HCT116 (cell line): ENCODE measurements at regions not wholly inside any gene's neighbourhood (a gene's known extent, or its start where the extent isn't known, plus 50 kb on each side); places are given as distances from the start of the nearest gene placed in this dataset.

Experiments used
- EGR1 ChIP-seq: IDR thresholded peaks from 2 replicates; pipeline ENCODE4 v1.6.1; 2012; ENCODE audit warnings: low read depth
- EZH2phosphoT487 ChIP-seq: fragments of 200-600 bp; IDR thresholded peaks from 2 replicates; pipeline ENCODE4 v1.6.1; 2018; ENCODE audit warnings: antibody characterized with exemption, borderline replicate concordance
- POLR2AphosphoS5 ChIP-seq: IDR thresholded peaks from 2 replicates; pipeline ENCODE4 v1.6.1; 2011; ENCODE audit warnings: mild to moderate bottlenecking, low read depth, low read length, moderate library complexity
- TF ChIP-seq, protein P1 (sequence below): IDR thresholded peaks from 2 replicates; pipeline ENCODE4 v1.6.1; 2012; ENCODE audit warnings: low read depth
- TF ChIP-seq, protein P2 (sequence below), 3 experiments: fragments of 200-600 bp in 1 of 3; sonication (generic) in 1 of 3; IDR thresholded peaks in 2 of 3; conservative IDR thresholded peaks in 1 of 3; 2 replicates each; pipeline ENCODE4 v1.5.1; 2012 to 2017; ENCODE audit warnings: low read depth in 2 of 3, low read length in 2 of 3, antibody characterized with exemption in 1 of 3, borderline replicate concordance in 1 of 3, control low read depth in 1 of 3, mild to moderate bottlenecking in 1 of 3, mixed read lengths in 1 of 3, mixed run types in 1 of 3, moderate library complexity in 1 of 3; ENCODE audit not compliant: insufficient read depth in 1 of 3

DNA sequence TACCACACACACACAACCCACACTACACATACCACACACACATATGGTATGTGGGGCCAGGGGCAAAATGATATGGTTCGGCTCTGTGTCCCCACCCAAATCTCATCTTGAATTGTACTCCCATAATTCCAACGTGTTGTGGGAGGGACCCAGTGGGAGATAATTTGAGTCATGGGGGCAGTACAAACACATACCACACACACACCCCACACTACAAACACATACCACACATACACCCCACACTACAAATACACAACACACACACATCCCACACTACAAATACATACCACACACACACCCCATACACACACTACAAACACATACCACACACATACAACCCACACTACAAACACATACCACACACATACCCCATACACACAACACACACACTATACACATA is 117.8 kb downstream of the TTC32 start:
- TF ChIP-seq, protein P1, sequence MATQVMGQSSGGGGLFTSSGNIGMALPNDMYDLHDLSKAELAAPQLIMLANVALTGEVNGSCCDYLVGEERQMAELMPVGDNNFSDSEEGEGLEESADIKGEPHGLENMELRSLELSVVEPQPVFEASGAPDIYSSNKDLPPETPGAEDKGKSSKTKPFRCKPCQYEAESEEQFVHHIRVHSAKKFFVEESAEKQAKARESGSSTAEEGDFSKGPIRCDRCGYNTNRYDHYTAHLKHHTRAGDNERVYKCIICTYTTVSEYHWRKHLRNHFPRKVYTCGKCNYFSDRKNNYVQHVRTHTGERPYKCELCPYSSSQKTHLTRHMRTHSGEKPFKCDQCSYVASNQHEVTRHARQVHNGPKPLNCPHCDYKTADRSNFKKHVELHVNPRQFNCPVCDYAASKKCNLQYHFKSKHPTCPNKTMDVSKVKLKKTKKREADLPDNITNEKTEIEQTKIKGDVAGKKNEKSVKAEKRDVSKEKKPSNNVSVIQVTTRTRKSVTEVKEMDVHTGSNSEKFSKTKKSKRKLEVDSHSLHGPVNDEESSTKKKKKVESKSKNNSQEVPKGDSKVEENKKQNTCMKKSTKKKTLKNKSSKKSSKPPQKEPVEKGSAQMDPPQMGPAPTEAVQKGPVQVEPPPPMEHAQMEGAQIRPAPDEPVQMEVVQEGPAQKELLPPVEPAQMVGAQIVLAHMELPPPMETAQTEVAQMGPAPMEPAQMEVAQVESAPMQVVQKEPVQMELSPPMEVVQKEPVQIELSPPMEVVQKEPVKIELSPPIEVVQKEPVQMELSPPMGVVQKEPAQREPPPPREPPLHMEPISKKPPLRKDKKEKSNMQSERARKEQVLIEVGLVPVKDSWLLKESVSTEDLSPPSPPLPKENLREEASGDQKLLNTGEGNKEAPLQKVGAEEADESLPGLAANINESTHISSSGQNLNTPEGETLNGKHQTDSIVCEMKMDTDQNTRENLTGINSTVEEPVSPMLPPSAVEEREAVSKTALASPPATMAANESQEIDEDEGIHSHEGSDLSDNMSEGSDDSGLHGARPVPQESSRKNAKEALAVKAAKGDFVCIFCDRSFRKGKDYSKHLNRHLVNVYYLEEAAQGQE: no peak
- TF ChIP-seq EZH2phosphoT487 (no peak), POLR2AphosphoS5 (no peak), EGR1 (no peak)
- TF ChIP-seq, protein P2, sequence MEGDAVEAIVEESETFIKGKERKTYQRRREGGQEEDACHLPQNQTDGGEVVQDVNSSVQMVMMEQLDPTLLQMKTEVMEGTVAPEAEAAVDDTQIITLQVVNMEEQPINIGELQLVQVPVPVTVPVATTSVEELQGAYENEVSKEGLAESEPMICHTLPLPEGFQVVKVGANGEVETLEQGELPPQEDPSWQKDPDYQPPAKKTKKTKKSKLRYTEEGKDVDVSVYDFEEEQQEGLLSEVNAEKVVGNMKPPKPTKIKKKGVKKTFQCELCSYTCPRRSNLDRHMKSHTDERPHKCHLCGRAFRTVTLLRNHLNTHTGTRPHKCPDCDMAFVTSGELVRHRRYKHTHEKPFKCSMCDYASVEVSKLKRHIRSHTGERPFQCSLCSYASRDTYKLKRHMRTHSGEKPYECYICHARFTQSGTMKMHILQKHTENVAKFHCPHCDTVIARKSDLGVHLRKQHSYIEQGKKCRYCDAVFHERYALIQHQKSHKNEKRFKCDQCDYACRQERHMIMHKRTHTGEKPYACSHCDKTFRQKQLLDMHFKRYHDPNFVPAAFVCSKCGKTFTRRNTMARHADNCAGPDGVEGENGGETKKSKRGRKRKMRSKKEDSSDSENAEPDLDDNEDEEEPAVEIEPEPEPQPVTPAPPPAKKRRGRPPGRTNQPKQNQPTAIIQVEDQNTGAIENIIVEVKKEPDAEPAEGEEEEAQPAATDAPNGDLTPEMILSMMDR (IDR thresholded peaks at IDR 0.05 in 2 of 3, conservative IDR thresholded peaks at IDR 0.05 in 1 of 3; ENCODE audit: borderline replicate concordance in 1 of 3, insufficient read depth in 1 of 3, low read depth in 2 of 3, low read length in 2 of 3): no peak
